GM23338 (cell line): ENCODE measurements at regions not wholly inside any gene's neighbourhood (a gene's known extent, or its start where the extent isn't known, plus 50 kb on each side); places are given as distances from the start of the nearest gene placed in this dataset.

Source experiments
- ATAC-seq: fragments of 200-7000 bp; cut with Tn5 transposase; 3 replicates; pipeline ENCODE4 v1.9.1; 2020
- DNase-seq: peaks from one replicate; pipeline ENCODE4 v3.0.0-alpha.2; 2015; ENCODE audit warnings: low spot score
- H2AFZ ChIP-seq: fragments of 200-600 bp; sonication (generic); 2 replicates; pipeline ENCODE4 v1.8.0; 2016; ENCODE audit warnings: antibody characterized with exemption, mild to moderate bottlenecking, moderate library complexity
- H3F3A ChIP-seq: fragments of 200-600 bp; sonication (generic); replicated peaks from 2 replicates; pipeline ENCODE4 v1.8.0; 2017; ENCODE audit warnings: antibody characterized with exemption, mixed run types, low read depth
- H3K27ac ChIP-seq: fragments of 200-600 bp; sonication (generic); 2 replicates; pipeline ENCODE4 v1.6.1; 2016; ENCODE audit warnings: low read depth
- H3K27me3 ChIP-seq: fragments of 200-600 bp; sonication (generic); 2 replicates; pipeline ENCODE4 v1.8.0; 2016; ENCODE audit warnings: mild to moderate bottlenecking, mixed run types, moderate library complexity; ENCODE audit not compliant: insufficient read depth
- H3K36me3 ChIP-seq: fragments of 200-600 bp; sonication (generic); 2 replicates; pipeline ENCODE4 v1.8.0; 2016; ENCODE audit warnings: mild to moderate bottlenecking; ENCODE audit not compliant: insufficient read depth
- H3K4me1 ChIP-seq: fragments of 200-600 bp; sonication (generic); 2 replicates; pipeline ENCODE4 v1.8.0; 2016; ENCODE audit warnings: mild to moderate bottlenecking, moderate library complexity; ENCODE audit not compliant: insufficient read depth
- H3K4me2 ChIP-seq: fragments of 200-600 bp; sonication (generic); 2 replicates; pipeline ENCODE4 v1.7.1; 2017; ENCODE audit warnings: mixed run types
- H3K4me3 ChIP-seq: fragments of 200-600 bp; sonication (generic); 2 replicates; pipeline ENCODE4 v1.6.1; 2016; ENCODE audit warnings: mixed run types
- H3K79me2 ChIP-seq: fragments of 200-600 bp; sonication (generic); replicated peaks from 2 replicates; pipeline ENCODE4 v1.8.0; 2017; ENCODE audit warnings: mild to moderate bottlenecking; ENCODE audit not compliant: insufficient read depth
- H3K9me2 ChIP-seq: fragments of 200-600 bp; sonication (generic); 2 replicates; pipeline ENCODE4 v1.8.0; 2017; ENCODE audit not compliant: insufficient read depth
- H4K20me1 ChIP-seq: fragments of 200-600 bp; sonication (generic); replicated peaks from 2 replicates; pipeline ENCODE4 v1.8.0; 2017; ENCODE audit warnings: mild to moderate bottlenecking; ENCODE audit not compliant: insufficient read depth
- H3K27ac Mint-ChIP-seq: 2 replicates; pipeline ENCODE4 v1.8.0; 2020; ENCODE audit warnings: inconsistent platforms, mild to moderate bottlenecking, moderate library complexity, mixed read lengths
- H3K27me3 Mint-ChIP-seq: 3 replicates; pipeline ENCODE4 v1.8.0; 2022; ENCODE audit warnings: low read depth, mild to moderate bottlenecking, moderate library complexity, mixed read lengths, inconsistent platforms; ENCODE audit not compliant: insufficient read depth, poor library complexity
- H3K36me3 Mint-ChIP-seq: 3 replicates; pipeline ENCODE4 v1.8.0; 2021; ENCODE audit warnings: low read depth, mild to moderate bottlenecking, inconsistent platforms, moderate library complexity, mixed read lengths
- H3K4me1 Mint-ChIP-seq: 3 replicates; pipeline ENCODE4 v1.8.0; 2020; ENCODE audit warnings: mild to moderate bottlenecking, inconsistent platforms, mixed read lengths
- H3K4me3 Mint-ChIP-seq: 3 replicates; pipeline ENCODE4 v1.8.0; 2021; ENCODE audit warnings: moderate library complexity, mild to moderate bottlenecking, inconsistent platforms, mixed read lengths
- H3K9me3 Mint-ChIP-seq: 3 replicates; pipeline ENCODE4 v1.8.0; 2020; ENCODE audit warnings: moderate library complexity, mild to moderate bottlenecking, inconsistent platforms, mixed read lengths
- CREB1 ChIP-seq: fragments of 250-450 bp; sonication (Bioruptor Pico); IDR thresholded peaks from 2 replicates; pipeline ENCODE4 v1.5.0; 2020; ENCODE audit warnings: low read depth, mild to moderate bottlenecking, moderate library complexity
- EZH2 ChIP-seq: fragments of 200-600 bp; sonication (generic); IDR thresholded peaks from one replicate; pipeline ENCODE4 v1.8.0; 2017; ENCODE audit warnings: antibody characterized with exemption, mild to moderate bottlenecking, low read depth; ENCODE audit not compliant: unreplicated experiment
- EZH2phosphoT487 ChIP-seq: fragments of 200-600 bp; sonication (generic); IDR thresholded peaks from one replicate; pipeline ENCODE4 v1.8.1; 2018; ENCODE audit warnings: antibody characterized with exemption; ENCODE audit not compliant: unreplicated experiment
- JUNB ChIP-seq: IDR thresholded peaks from one replicate; pipeline ENCODE4 v1.6.1; 2016; ENCODE audit warnings: antibody characterized with exemption; ENCODE audit not compliant: unreplicated experiment
- POLR2AphosphoS5 ChIP-seq: IDR thresholded peaks from 2 replicates; pipeline ENCODE4 v1.6.1; 2016; ENCODE audit warnings: antibody characterized with exemption, low read depth
- STAT1 ChIP-seq: IDR thresholded peaks from one replicate; pipeline ENCODE4 v1.6.1; 2016; ENCODE audit warnings: antibody characterized with exemption; ENCODE audit not compliant: unreplicated experiment
- ZNF114 ChIP-seq: fragments of 250-450 bp; sonication (Bioruptor Pico); IDR thresholded peaks from 2 replicates; pipeline ENCODE4 v1.5.0; 2020; ENCODE audit warnings: mild to moderate bottlenecking, moderate library complexity
- ZNF331 ChIP-seq: fragments of 250-450 bp; sonication (Bioruptor Pico); IDR thresholded peaks from 2 replicates; pipeline ENCODE4 v1.5.0; 2020; ENCODE audit warnings: low read depth, mild to moderate bottlenecking, moderate library complexity
- TF ChIP-seq, protein P1 (sequence below): IDR thresholded peaks from one replicate; pipeline ENCODE4 v1.6.1; 2018; ENCODE audit warnings: antibody characterized with exemption; ENCODE audit not compliant: unreplicated experiment
- TF ChIP-seq, protein P2 (sequence below): IDR thresholded peaks from 2 replicates; pipeline ENCODE4 v1.6.1; 2016; ENCODE audit warnings: antibody characterized with exemption
- TF ChIP-seq, protein P3 (sequence below): fragments of 250-450 bp; sonication (Bioruptor Pico); IDR thresholded peaks from 2 replicates; pipeline ENCODE4 v1.5.0; 2020; ENCODE audit warnings: mild to moderate bottlenecking, moderate library complexity

DNA sequence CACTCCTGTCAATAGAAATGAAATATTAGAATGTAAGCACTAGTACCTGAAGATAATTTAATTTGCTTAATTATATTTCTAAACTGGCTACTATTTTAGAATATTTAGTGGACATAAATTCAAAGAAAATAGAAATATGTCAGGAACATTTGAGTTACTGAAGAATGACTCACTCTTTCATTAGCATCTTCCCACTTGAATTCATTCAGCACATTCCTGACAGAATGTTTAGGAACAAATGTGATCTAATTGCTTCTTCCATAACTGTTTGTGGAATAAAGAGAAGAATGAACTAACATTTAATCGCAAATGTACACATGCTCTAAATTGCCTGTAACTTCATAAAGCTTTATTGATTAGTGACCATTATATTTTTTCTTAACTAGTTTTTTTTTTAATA, 306.2 kb upstream of the ADAMTSL1 start:
- Histone ChIP-seq H4K20me1 (no peaks in the 10 kb centered on the region), H3K4me1 (peaks cover 4% of the 10 kb centered on the region; the same call in 1 of the 2 replicates), H3K27ac (no peak overlapping the region), H3F3A (no peaks in the 10 kb centered on the region), H3K4me2 (no peak overlapping the region), H3K9me2 (no peaks in the 10 kb centered on the region), H3K79me2 (no peaks in the 10 kb centered on the region), H2AFZ (no peak overlapping the region), H3K36me3 (no peaks in the 10 kb centered on the region), H3K27me3 (no peaks in the 10 kb centered on the region), H3K4me3 (no peak overlapping the region)
- ATAC-seq (no peak), DNase-seq (no peak)
- Mint-ChIP-seq H3K9me3 (no peaks in the 10 kb centered on the region), H3K27ac (no peak overlapping the region), H3K36me3 (no peaks in the 10 kb centered on the region), H3K4me1 (peaks cover 2% of the 10 kb centered on the region; the same call in 1 of the 3 replicates), H3K27me3 (peaks cover 1% of the 10 kb centered on the region), H3K4me3 (no peak overlapping the region)
- TF ChIP-seq, protein P1, sequence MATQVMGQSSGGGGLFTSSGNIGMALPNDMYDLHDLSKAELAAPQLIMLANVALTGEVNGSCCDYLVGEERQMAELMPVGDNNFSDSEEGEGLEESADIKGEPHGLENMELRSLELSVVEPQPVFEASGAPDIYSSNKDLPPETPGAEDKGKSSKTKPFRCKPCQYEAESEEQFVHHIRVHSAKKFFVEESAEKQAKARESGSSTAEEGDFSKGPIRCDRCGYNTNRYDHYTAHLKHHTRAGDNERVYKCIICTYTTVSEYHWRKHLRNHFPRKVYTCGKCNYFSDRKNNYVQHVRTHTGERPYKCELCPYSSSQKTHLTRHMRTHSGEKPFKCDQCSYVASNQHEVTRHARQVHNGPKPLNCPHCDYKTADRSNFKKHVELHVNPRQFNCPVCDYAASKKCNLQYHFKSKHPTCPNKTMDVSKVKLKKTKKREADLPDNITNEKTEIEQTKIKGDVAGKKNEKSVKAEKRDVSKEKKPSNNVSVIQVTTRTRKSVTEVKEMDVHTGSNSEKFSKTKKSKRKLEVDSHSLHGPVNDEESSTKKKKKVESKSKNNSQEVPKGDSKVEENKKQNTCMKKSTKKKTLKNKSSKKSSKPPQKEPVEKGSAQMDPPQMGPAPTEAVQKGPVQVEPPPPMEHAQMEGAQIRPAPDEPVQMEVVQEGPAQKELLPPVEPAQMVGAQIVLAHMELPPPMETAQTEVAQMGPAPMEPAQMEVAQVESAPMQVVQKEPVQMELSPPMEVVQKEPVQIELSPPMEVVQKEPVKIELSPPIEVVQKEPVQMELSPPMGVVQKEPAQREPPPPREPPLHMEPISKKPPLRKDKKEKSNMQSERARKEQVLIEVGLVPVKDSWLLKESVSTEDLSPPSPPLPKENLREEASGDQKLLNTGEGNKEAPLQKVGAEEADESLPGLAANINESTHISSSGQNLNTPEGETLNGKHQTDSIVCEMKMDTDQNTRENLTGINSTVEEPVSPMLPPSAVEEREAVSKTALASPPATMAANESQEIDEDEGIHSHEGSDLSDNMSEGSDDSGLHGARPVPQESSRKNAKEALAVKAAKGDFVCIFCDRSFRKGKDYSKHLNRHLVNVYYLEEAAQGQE = no peak
- TF ChIP-seq, protein P2, sequence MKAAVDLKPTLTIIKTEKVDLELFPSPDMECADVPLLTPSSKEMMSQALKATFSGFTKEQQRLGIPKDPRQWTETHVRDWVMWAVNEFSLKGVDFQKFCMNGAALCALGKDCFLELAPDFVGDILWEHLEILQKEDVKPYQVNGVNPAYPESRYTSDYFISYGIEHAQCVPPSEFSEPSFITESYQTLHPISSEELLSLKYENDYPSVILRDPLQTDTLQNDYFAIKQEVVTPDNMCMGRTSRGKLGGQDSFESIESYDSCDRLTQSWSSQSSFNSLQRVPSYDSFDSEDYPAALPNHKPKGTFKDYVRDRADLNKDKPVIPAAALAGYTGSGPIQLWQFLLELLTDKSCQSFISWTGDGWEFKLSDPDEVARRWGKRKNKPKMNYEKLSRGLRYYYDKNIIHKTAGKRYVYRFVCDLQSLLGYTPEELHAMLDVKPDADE = no peak
- TF ChIP-seq, protein P3, sequence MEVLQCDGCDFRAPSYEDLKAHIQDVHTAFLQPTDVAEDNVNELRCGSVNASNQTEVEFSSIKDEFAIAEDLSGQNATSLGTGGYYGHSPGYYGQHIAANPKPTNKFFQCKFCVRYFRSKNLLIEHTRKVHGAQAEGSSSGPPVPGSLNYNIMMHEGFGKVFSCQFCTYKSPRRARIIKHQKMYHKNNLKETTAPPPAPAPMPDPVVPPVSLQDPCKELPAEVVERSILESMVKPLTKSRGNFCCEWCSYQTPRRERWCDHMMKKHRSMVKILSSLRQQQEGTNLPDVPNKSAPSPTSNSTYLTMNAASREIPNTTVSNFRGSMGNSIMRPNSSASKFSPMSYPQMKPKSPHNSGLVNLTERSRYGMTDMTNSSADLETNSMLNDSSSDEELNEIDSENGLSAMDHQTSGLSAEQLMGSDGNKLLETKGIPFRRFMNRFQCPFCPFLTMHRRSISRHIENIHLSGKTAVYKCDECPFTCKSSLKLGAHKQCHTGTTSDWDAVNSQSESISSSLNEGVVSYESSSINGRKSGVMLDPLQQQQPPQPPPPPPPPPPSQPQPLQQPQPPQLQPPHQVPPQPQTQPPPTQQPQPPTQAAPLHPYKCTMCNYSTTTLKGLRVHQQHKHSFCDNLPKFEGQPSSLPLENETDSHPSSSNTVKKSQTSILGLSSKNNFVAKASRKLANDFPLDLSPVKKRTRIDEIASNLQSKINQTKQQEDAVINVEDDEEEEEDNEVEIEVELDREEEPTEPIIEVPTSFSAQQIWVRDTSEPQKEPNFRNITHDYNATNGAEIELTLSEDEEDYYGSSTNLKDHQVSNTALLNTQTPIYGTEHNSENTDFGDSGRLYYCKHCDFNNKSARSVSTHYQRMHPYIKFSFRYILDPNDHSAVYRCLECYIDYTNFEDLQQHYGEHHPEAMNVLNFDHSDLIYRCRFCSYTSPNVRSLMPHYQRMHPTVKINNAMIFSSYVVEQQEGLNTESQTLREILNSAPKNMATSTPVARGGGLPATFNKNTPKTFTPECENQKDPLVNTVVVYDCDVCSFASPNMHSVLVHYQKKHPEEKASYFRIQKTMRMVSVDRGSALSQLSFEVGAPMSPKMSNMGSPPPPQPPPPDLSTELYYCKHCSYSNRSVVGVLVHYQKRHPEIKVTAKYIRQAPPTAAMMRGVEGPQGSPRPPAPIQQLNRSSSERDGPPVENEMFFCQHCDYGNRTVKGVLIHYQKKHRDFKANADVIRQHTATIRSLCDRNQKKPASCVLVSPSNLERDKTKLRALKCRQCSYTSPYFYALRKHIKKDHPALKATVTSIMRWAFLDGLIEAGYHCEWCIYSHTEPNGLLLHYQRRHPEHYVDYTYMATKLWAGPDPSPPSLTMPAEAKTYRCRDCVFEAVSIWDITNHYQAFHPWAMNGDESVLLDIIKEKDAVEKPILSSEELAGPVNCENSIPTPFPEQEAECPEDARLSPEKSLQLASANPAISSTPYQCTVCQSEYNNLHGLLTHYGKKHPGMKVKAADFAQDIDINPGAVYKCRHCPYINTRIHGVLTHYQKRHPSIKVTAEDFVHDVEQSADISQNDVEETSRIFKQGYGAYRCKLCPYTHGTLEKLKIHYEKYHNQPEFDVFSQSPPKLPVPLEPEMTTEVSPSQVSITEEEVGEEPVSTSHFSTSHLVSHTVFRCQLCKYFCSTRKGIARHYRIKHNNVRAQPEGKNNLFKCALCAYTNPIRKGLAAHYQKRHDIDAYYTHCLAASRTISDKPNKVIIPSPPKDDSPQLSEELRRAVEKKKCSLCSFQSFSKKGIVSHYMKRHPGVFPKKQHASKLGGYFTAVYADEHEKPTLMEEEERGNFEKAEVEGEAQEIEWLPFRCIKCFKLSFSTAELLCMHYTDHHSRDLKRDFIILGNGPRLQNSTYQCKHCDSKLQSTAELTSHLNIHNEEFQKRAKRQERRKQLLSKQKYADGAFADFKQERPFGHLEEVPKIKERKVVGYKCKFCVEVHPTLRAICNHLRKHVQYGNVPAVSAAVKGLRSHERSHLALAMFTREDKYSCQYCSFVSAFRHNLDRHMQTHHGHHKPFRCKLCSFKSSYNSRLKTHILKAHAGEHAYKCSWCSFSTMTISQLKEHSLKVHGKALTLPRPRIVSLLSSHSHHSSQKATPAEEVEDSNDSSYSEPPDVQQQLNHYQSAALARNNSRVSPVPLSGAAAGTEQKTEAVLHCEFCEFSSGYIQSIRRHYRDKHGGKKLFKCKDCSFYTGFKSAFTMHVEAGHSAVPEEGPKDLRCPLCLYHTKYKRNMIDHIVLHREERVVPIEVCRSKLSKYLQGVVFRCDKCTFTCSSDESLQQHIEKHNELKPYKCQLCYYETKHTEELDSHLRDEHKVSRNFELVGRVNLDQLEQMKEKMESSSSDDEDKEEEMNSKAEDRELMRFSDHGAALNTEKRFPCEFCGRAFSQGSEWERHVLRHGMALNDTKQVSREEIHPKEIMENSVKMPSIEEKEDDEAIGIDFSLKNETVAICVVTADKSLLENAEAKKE = no peak
- TF ChIP-seq ZNF331 (CRISPR knock-in tag) (no peak), CREB1 (CRISPR knock-in tag) (no peak), EZH2 (no peak), EZH2phosphoT487 (no peak), JUNB (no peak), POLR2AphosphoS5 (no peak), ZNF114 (CRISPR knock-in tag) (no peak), STAT1 (no peak)
